Endothelial cell of umbilical vein (primary cell): ENCODE measurements at regions not wholly inside any gene's neighbourhood (a gene's known extent, or its start where the extent isn't known, plus 50 kb on each side); places are given as distances from the start of the nearest gene placed in this dataset.

ENCODE experiments used
- BruUV-seq: library from RNA; stranded (reverse); fragments of 400-500 nt; replicated peaks from 2 replicates; lab custom pipeline; 2021; lab: Mats Ljungman, UMichigan
- CTCF ChIA-PET: fragments of 300-600, 350-600 bp; sonication (Branson Sonifier 250); formaldehyde crosslinking; loops from one replicate; lab custom pipeline; 2021; ENCODE audit warnings: antibody characterized with exemption, inconsistent platforms; lab: Charles Lee
- POLR2A ChIA-PET: fragments of 300-600, 350-600 bp; sonication (Branson Sonifier 250); formaldehyde crosslinking; loops from one replicate; lab custom pipeline; 2021; ENCODE audit warnings: antibody characterized with exemption, inconsistent platforms; lab: Charles Lee
- DNase-seq: peaks from one replicate; pipeline ENCODE4 v3.0.0-alpha.2; 2011; ENCODE audit warnings: low read depth, low spot score
- FAIRE-seq: peaks from 2 replicates; lab custom pipeline; 2011; peaks lifted over from hg19 to GRCh38; lab: Jason Lieb, UNC
- H2AFZ ChIP-seq: 2 replicates; pipeline ENCODE4 v1.6.0; 2012; ENCODE audit warnings: low read depth, low read length, control low read depth, inconsistent platforms
- H3K27ac ChIP-seq: 2 replicates; pipeline ENCODE4 v1.5.1; 2011; ENCODE audit warnings: low read depth, mild to moderate bottlenecking, control low read depth, low read length, moderate library complexity; ENCODE audit not compliant: insufficient read depth
- H3K27me3 ChIP-seq, 2 experiments: 2 replicates each; pipeline versions ENCODE4 v1.6.0 to v1.6.1; 2011; ENCODE audit warnings: low read length in 2 of 2, mixed read lengths in 1 of 2; ENCODE audit not compliant: control insufficient read depth in 2 of 2, insufficient read depth in 2 of 2
- H3K36me3 ChIP-seq, 2 experiments: 2 replicates in 1 of 2; 3 replicates in 1 of 2; pipeline ENCODE4 v1.5.1; 2011; ENCODE audit warnings: low read length in 2 of 2, mild to moderate bottlenecking in 1 of 2, moderate library complexity in 1 of 2; ENCODE audit not compliant: control insufficient read depth in 2 of 2, insufficient read depth in 2 of 2; ENCODE audit errors: extremely low read depth in 1 of 2
- H3K4me1 ChIP-seq: 3 replicates; pipeline ENCODE4 v1.5.1; 2011; ENCODE audit warnings: mild to moderate bottlenecking, low read length; ENCODE audit not compliant: control insufficient read depth, insufficient read depth; ENCODE audit errors: extremely low read depth
- H3K4me2 ChIP-seq: 2 replicates; pipeline ENCODE4 v1.6.1; 2011; ENCODE audit warnings: low read length, control low read depth, mixed read lengths; ENCODE audit not compliant: insufficient read depth
- H3K4me3 ChIP-seq, 3 experiments: fragments of 200-600 bp in 1 of 3; sonication (generic), shearing (Covaris generic) in 1 of 3; replicated peaks in 1 of 3; 2 replicates each; pipeline ENCODE4 v1.5.1; 2011 to 2016; ENCODE audit warnings: control low read depth in 3 of 3, low read length in 3 of 3, mild to moderate bottlenecking in 2 of 3, inconsistent platforms in 1 of 3, low read depth in 1 of 3, moderate library complexity in 1 of 3; ENCODE audit not compliant: insufficient read depth in 1 of 3
- H3K79me2 ChIP-seq: 2 replicates; pipeline ENCODE4 v1.6.0; 2012; ENCODE audit warnings: low read length, inconsistent platforms; ENCODE audit not compliant: control insufficient read depth, insufficient read depth
- H3K9ac ChIP-seq: replicated peaks from 2 replicates; pipeline ENCODE3; 2011; ENCODE audit warnings: low read length, control low read depth; ENCODE audit not compliant: insufficient read depth; ENCODE audit errors: extremely low read depth
- H3K9me1 ChIP-seq: replicated peaks from 3 replicates; pipeline ENCODE4 v1.6.0; 2011; ENCODE audit warnings: mild to moderate bottlenecking, low read length; ENCODE audit not compliant: control insufficient read depth, insufficient read depth; ENCODE audit errors: extremely low read depth
- H3K9me3 ChIP-seq: replicated peaks from 2 replicates; pipeline ENCODE4 v1.5.1; 2012; ENCODE audit warnings: low read length, inconsistent platforms; ENCODE audit not compliant: control insufficient read depth, insufficient read depth
- H4K20me1 ChIP-seq: replicated peaks from 2 replicates; pipeline ENCODE3; 2011; ENCODE audit warnings: mild to moderate bottlenecking, low read length; ENCODE audit not compliant: control insufficient read depth, insufficient read depth; ENCODE audit errors: extremely low read depth
- CTCF ChIP-seq, 2 donors: IDR thresholded peaks; 1 replicate in 1 of 2; 2 replicates in 1 of 2; pipeline ENCODE4 v1.5.1; 2011; ENCODE audit warnings: low read length in 2 of 2, mild to moderate bottlenecking in 2 of 2, moderate library complexity in 2 of 2, control low read depth in 1 of 2, inconsistent platforms in 1 of 2, low read depth in 1 of 2; ENCODE audit not compliant: insufficient read depth in 1 of 2; ENCODE audit errors: extremely low read depth in 1 of 2
- EZH2 ChIP-seq: IDR thresholded peaks from 2 replicates; pipeline ENCODE4 v1.6.1; 2012; ENCODE audit warnings: borderline replicate concordance, low read depth, mild to moderate bottlenecking, moderate library complexity, low read length, inconsistent platforms; ENCODE audit not compliant: severe bottlenecking
- FOS ChIP-seq: IDR thresholded peaks from 2 replicates; pipeline ENCODE4 v1.6.1; 2011; ENCODE audit warnings: mild to moderate bottlenecking, low read length, moderate library complexity, borderline replicate concordance; ENCODE audit not compliant: insufficient read depth
- GATA2 ChIP-seq: IDR thresholded peaks from 2 replicates; pipeline ENCODE4 v1.7.0; 2011; ENCODE audit warnings: low read depth, mild to moderate bottlenecking, moderate library complexity, mixed read lengths, low read length; ENCODE audit not compliant: insufficient read length, insufficient read depth
- JUN ChIP-seq: IDR thresholded peaks from 2 replicates; pipeline ENCODE4 v1.6.1; 2011; ENCODE audit warnings: borderline replicate concordance, low read depth; ENCODE audit not compliant: insufficient read length, insufficient read depth
- MAX ChIP-seq: IDR thresholded peaks from 2 replicates; pipeline ENCODE4 v1.6.1; 2011; ENCODE audit not compliant: insufficient read depth, insufficient read length
- MYC ChIP-seq: IDR thresholded peaks from one replicate; pipeline ENCODE4 v1.6.1; 2011; ENCODE audit warnings: mild to moderate bottlenecking, low read depth, low read length
- POLR2A ChIP-seq: IDR thresholded peaks from 2 replicates; pipeline ENCODE4 v1.6.1; 2012; ENCODE audit warnings: low read depth, mild to moderate bottlenecking, control low read depth, low read length
- POLR2AphosphoS5 ChIP-seq: IDR thresholded peaks from 2 replicates; pipeline ENCODE4 v1.6.1; 2012; ENCODE audit warnings: low read depth, mild to moderate bottlenecking, control low read depth, low read length, moderate library complexity; ENCODE audit not compliant: insufficient read depth
- dilution Hi-C: fragments of 300-500 bp; cut with MboI; formaldehyde crosslinking; loops from one replicate; pipeline ENCODE4 v1.15.0; 2019; ENCODE audit warnings: low sequenced_read_pairs; ENCODE audit not compliant: extremely low pct_ligation_motif_present
- intact Hi-C: fragments of 100-400 bp; cut with micrococcal nuclease; formaldehyde crosslinking; loops from one replicate; pipeline ENCODE4 v1.10.0; 2022

- intact Hi-C loops (no loop called here), dilution Hi-C loops (no loop called here)
- Histone ChIP-seq H3K27me3 (no peaks in the 10 kb centered on the region), H3K4me1 (no peaks in the 10 kb centered on the region), H3K4me3 (no peak overlapping the region), H3K9me3 (no peaks in the 10 kb centered on the region), H3K79me2 (no peaks in the 10 kb centered on the region), H4K20me1 (no peaks in the 10 kb centered on the region), H3K9ac (no peak overlapping the region), H3K27ac (no peak overlapping the region), H3K36me3 (no peaks in the 10 kb centered on the region), H3K4me2 (no peak overlapping the region), H3K9me1 (no peaks in the 10 kb centered on the region), H2AFZ (no peak overlapping the region)
- POLR2A ChIA-PET = no interaction called here
- TF ChIP-seq CTCF (IDR thresholded peaks at IDR 0.05; ENCODE audit: extremely low read depth in 1 of 2, insufficient read depth in 1 of 2, low read depth in 1 of 2, low read length in 2 of 2) (no peak), JUN (peak; percentile 12)
- BruUV-seq = no TSS peak
- FAIRE-seq (no peak), DNase-seq (no peak)
- CTCF ChIA-PET = no interaction called here
Measured at GRCh38 chr11:115653076-115653475, 148.9 kb upstream of the CADM1 start.

- no peaks in the 10 kb centered on the region for H3K4me1 ChIP-seq
- dilution Hi-C loops = no loop called here
- no TSS peak for BruUV-seq
- H4K20me1 ChIP-seq = no peaks in the 10 kb centered on the region
- ChIA-PET CTCF (no interaction called here), POLR2A (no interaction called here)
- H3K36me3 ChIP-seq = no peaks in the 10 kb centered on the region
- intact Hi-C loops = no loop called here
- no peaks in the 10 kb centered on the region for H3K9me3 ChIP-seq
- FAIRE-seq (no peak), DNase-seq (no peak)
- no peaks in the 10 kb centered on the region for H3K9me1 ChIP-seq
- H3K4me2 ChIP-seq = no peak overlapping the region
- H3K9ac ChIP-seq = no peak overlapping the region
- H3K4me3 ChIP-seq = no peak overlapping the region
- H3K79me2 ChIP-seq = no peaks in the 10 kb centered on the region
- no peaks in the 10 kb centered on the region for H3K27me3 ChIP-seq
- H3K27ac ChIP-seq = no peak overlapping the region
- no peak for TF ChIP-seq POLR2A
- no peak for TF ChIP-seq GATA2
- no peak for TF ChIP-seq MAX
- no peak for TF ChIP-seq FOS
- TF ChIP-seq MYC = no peak
- no peak for TF ChIP-seq CTCF (IDR thresholded peaks at IDR 0.05; ENCODE audit: extremely low read depth in 1 of 2, insufficient read depth in 1 of 2, low read depth in 1 of 2, low read length in 2 of 2)
- TF ChIP-seq EZH2 = no peak
- TF ChIP-seq POLR2AphosphoS5 = no peak
- no peak for TF ChIP-seq JUN
- no peak overlapping the region for H2AFZ ChIP-seq
Measured at GRCh38 chr11:115652496-115652895, 148.3 kb upstream of the CADM1 start.
